ENCODE measurements at regions not wholly inside any gene's neighbourhood (a gene's known extent, or its start where the extent isn't known, plus 50 kb on each side); places are given as distances from the start of the nearest gene placed in this dataset.

- 87 to 89% (median 88%) methylated on average over 3 of the region's 3 CpGs for WGBS, 4 donors
- Histone ChIP-seq H3K36me3 (replicated peaks in 1 of 2) (no peaks in the 10 kb centered on the region), H3K27me3 (no peaks in the 10 kb centered on the region), H3K27ac (no peak overlapping the region), H3K4me3 (no peak overlapping the region), H3K4me1 (replicated peaks in 1 of 2) (peaks cover 0 to 5% of the 10 kb centered on the region in 2 donors), H3K9me3 (replicated peaks in 1 of 3) (no peaks in the 10 kb centered on the region)
- DNase-seq: no peak
- intact Hi-C loops (cut with DNase I): no loop called here
- TF ChIP-seq CTCF (IDR thresholded peaks at IDR 0.05) (no peak), POLR2A (IDR thresholded peaks at IDR 0.05) (no peak)
These were observed 157.6 kb downstream of the BLID start for GRCh38 chr11:121958323-121958970.

- no peak for DNase-seq
- Histone ChIP-seq H3K4me3 (no peak overlapping the region), H3K27me3 (no peaks in the 10 kb centered on the region), H3K4me1 (replicated peaks in 1 of 2) (no peaks in the 10 kb centered on the region), H3K27ac (no peak overlapping the region), H3K36me3 (replicated peaks in 1 of 2) (no peaks in the 10 kb centered on the region), H3K9me3 (replicated peaks in 1 of 3) (no peaks in the 10 kb centered on the region)
- TF ChIP-seq CTCF (IDR thresholded peaks at IDR 0.05) (no peak), POLR2A (IDR thresholded peaks at IDR 0.05) (no peak)
- WGBS, 4 donors: 52 to 58% (median 55%) methylated on average over 2 of the region's 2 CpGs
- intact Hi-C loops (cut with DNase I): no loop called here
These were observed 162.9 kb downstream of the BLID start for GRCh38 chr11:121953122-121953521.

GRCh38 chr11:121950160-121950559 lies 165.9 kb downstream of the BLID start:
- H3K4me1 ChIP-seq (replicated peaks in 1 of 2): no peaks in the 10 kb centered on the region
- H3K36me3 ChIP-seq (replicated peaks in 1 of 2): no peaks in the 10 kb centered on the region
- DNase-seq: no peak
- WGBS, 4 donors: 93% methylated on average over 3 of the region's 3 CpGs
- H3K27ac ChIP-seq: no peak overlapping the region
- H3K9me3 ChIP-seq (replicated peaks in 1 of 3): no peaks in the 10 kb centered on the region
- H3K4me3 ChIP-seq: no peak overlapping the region
- H3K27me3 ChIP-seq: no peaks in the 10 kb centered on the region
- intact Hi-C loops (cut with DNase I): no loop called here
- TF ChIP-seq CTCF (IDR thresholded peaks at IDR 0.05): no peak

- intact Hi-C loops (cut with DNase I): no loop called here
- H3K9me3 ChIP-seq (replicated peaks in 1 of 3): no peaks in the 10 kb centered on the region
- no peak for DNase-seq
- no peaks in the 10 kb centered on the region for H3K27me3 ChIP-seq
- no peaks in the 10 kb centered on the region for H3K36me3 ChIP-seq (replicated peaks in 1 of 2)
- H3K27ac ChIP-seq: no peak overlapping the region
- H3K4me3 ChIP-seq: no peak overlapping the region
- no peaks in the 10 kb centered on the region for H3K4me1 ChIP-seq (replicated peaks in 1 of 2)
- TF ChIP-seq POLR2A (IDR thresholded peaks at IDR 0.05): no peak
- TF ChIP-seq CTCF (IDR thresholded peaks at IDR 0.05): no peak
- 94 to 96% (median 95%) methylated on average over 3 of the region's 3 CpGs for WGBS, 4 donors
These were observed 169.5 kb downstream of the BLID start for GRCh38 chr11:121946514-121946913.

Data from adrenal gland (tissue), 9 donors.